Right renal pelvis (tissue), 4 donors: ENCODE measurements at regions not wholly inside any gene's neighbourhood (a gene's known extent, or its start where the extent isn't known, plus 50 kb on each side); places are given as distances from the start of the nearest gene placed in this dataset.
A peak's percentile ranks its signal among the peaks of the same experiment; 100 is the strongest.

Experiments
- DNase-seq, 4 donors: peaks; one replicate each; pipeline ENCODE4 v3.0.0-alpha.2; 2013; ENCODE audit warnings: low read depth in 4 of 4, low spot score in 3 of 4, missing footprints in 1 of 4

DNA sequence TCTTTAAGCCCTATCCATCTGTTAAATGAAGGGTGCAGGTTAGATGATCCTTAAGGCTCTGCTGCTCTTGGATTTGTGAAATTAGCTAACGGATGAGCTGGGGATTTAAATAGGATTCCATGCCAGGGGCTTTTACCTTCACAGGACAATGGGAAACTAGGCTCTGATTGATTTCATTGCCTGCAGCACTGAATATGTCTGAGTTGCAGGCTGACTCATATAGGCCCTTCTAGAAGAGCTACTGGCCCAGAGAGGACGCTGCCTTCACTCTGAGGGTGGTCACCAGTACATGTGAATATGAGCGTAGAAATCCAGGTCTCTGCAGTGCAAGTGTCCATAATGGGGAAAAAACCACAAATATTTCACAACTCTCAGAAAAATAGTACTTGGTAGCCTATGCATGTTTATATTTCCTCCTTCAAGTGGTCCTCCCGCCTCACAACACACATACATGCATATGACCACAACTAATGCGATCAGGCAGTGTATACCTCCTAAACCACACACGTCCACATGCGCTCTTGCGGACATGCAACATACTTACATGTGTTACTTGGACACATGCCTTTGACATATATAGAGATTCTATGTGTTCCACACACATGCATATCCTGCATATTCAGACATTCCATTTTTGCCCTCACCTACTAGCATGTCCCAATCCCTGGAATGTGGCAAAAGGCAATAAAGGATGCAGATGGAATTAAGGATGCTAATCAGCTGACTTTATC is 233.8 kb upstream of the JUN start:
- no peak for DNase-seq

DNA sequence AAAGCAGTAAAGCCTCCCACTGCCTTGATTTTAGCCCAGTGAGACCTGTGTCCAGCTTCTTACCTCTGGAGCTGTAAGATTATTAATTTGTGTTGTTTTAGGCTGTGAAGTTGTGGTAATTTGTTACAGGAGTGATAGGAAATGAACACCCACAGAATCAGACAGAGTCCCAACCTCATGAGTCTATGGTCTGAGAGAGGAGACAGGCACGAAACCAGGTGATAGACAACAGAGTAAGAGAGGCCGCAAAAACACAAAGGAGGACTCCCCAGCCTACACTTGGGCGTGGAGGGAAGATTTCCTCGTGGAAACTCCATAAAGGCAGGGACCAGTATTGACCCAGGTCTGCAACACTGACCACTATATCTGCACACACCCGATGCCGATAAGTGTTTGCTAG is 234.6 kb upstream of the JUN start:
- no peak for DNase-seq

DNA sequence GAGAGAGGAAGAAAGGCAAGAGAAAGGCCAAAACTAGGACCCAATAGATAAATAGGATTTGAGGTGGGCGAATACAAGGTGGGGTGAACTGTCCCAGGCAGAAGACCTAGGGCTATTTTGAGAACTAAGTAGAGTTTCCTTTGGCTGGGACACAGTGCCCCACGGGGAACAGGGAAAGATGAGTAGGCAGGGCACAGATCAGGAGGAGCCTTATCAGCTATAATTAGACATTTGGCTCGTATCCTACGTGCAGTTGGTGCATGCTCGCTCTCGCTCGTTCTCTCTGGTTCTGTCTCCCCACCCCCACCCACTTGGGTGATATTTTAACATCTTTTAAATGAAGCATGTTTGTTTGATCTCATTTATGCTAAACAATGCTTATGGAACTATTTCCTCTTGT is 235.0 kb upstream of the JUN start:
- DNase-seq, result no peak

DNA sequence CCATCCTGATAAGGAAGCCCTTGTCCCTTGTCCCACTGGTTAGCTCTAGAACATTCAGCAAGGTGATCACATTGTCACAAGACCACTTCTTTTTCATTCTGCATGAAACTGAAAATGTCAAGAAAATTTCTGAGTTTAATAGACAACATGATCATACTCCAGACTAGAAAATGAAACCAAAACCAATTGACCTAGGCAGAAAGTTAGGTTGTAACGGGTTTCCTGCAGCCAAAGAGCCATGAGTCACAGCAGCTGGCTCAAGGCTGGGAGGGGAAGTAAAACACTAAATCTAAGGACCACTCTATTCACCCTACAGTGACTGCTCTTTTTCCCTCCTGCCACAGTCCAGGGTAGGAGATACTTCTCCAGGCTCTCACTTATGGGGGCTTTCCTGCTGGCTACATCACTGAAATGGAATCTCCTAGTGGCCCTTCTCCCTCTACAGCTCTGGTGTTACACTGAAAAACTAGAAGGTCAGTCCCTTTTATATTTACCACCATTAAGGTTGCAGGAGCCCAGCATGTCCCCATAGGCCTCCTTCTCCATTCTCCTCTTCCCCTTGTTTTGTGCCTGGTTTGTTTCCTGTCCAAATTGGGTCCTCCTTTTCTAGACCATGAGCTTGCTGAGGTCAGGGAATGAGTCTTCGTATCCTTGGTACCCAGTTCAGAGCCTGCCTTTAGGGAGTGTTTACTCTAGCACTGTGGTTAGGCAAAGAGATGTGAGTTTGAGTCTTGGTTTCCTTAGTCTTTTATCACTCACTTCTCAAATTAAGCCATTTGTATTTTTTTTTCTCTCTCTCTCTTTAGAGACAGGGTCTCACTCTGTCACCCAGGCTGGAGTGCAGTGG is 236.5 kb upstream of the JUN start:
- DNase-seq, result peak in 1 of 4 donors; percentile 36

DNA sequence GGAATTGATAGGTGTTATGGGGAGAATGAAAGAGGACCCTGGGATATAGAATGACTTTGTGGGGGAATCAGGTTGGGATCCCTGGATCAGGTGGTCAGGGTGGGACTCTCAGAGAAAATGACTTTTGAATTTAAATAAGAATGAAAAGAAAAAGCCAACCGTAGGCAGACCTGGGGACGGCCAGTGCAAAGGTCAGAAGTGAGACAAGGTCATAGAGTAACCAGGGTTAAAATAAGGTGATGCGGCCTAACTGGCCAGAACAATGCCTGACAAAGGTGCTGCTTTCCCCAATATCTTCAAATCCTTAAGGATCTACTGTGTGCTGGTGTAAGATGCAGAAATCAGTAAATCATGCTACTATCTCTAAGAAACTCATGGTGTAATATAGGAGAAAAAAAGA is 238.4 kb upstream of the JUN start:
- no peak for DNase-seq

DNA sequence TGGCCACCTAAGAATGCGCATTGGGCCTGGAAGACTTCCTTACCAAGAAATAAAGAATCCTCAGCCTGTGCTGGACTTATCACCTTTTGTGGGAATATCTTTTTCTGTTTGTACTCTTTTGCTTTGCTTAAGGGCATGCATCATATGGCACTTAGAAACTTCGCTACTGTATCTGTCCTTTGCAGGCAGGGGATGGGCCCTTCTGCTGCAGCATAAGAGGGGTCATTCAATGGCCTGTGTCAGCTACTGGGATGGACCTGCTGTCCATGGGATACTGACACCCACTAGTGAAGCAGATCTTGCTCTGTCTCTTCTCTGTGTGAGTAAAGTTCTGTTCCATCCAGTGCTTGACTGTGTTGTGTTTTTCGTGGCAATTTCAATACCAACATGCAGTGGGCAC is 239.0 kb upstream of the JUN start:
- no peak for DNase-seq

DNA sequence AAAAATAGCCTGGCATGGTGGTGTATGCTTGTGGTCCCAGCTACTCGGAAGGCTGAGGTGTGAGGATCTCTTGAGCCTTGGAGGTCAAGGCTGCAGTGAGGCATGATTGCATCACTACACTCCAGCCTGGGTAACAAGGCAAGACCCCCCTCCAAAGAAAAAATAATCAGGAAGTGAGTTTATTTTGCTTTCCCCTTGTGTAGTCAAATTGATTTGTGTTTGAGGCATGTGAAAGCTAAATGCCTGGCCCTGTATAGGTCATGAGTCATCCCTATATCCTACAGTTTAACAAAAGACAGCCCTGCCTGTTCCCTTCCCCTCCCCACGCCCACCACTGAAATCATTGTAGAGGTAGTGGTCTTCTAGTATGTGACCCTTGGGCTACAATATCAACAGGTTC is 241.4 kb upstream of the JUN start:
- no peak for DNase-seq

DNA sequence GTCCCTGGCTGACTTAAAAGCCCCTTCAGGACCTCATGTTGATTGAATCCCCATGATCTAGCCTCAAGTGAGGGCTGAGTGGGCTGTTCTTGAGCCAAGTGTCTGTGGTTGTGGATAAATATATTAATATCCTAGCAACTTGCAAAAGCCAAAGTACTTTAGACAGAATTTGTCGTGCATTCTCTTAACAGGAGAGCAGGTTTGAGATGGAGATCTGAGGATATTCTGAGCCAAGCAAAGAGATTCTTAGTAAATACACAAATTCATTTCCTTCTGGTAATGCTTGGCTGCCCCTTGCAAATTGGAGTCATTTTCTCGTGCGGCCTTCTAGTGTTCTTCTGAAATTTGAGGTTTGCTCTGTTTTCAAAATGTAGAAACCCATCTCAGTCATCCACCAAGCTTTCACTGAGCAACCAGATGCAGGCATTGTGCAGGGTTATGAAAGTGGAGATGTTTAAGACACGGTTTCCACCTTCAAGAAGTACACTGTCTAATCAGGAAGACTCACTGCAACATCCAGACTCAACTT is 242.1 kb upstream of the JUN start:
- DNase-seq, result no peak

DNA sequence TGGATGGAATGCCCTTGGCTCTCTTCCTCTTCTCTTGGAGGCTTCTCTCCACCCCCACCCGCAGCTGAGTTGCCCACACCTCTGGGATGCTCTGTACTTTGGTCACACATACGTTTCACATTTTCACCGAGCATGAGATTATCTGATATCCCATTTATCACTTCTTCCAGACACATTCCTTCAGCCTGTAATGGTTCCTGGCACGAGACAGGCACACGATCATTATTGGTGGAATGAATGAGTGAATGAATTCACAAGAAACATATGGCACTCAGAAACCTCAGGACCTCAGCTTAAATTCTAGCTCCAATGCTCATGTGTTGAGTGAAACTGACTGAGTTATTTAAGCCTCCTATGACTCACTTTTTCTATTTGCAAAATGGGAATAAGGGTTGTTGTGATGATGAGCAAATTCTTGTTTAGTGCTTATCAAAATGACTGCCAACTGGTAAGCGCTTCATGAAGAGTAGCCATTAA is 242.7 kb upstream of the JUN start:
- DNase-seq, result no peak

DNA sequence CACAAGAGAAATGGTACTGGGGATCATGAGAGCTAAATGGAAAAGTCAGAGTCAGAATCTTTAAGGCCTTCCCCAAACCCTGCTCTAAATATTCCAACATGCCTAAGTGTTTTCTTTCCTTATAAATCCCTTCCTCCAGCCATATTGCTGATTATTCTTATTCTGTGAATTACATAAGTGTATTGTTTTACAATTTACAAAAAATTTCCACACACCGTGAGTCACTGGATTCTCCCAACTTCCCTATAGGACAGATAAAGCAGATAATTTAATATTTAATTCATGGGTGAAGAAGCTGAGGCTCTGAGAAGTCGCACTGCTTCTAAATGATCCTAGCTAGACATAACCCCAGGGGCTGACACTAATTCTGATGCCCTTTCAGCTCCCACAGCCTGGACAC is 243.3 kb upstream of the JUN start:
- DNase-seq, result no peak

DNA sequence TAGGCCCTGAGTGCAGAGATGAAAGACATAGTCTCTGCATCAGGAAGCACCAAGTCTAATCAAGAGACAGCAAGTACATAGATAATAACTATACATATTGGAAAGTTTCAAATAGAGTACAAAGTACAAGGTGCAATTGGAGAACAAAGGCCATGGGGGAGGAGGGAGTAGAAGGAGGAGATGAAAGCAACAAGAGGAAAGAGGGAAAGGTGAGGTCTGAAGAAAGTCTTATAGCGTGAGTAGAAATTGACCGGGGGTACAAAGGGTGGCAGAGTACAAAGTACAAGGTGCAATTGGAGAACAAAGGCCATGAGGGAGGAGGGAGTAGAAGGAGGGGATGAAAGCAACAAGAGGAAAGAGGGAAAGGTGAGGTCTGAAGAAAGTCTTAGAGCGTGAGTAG is 244.2 kb upstream of the JUN start:
- no peak for DNase-seq

DNA sequence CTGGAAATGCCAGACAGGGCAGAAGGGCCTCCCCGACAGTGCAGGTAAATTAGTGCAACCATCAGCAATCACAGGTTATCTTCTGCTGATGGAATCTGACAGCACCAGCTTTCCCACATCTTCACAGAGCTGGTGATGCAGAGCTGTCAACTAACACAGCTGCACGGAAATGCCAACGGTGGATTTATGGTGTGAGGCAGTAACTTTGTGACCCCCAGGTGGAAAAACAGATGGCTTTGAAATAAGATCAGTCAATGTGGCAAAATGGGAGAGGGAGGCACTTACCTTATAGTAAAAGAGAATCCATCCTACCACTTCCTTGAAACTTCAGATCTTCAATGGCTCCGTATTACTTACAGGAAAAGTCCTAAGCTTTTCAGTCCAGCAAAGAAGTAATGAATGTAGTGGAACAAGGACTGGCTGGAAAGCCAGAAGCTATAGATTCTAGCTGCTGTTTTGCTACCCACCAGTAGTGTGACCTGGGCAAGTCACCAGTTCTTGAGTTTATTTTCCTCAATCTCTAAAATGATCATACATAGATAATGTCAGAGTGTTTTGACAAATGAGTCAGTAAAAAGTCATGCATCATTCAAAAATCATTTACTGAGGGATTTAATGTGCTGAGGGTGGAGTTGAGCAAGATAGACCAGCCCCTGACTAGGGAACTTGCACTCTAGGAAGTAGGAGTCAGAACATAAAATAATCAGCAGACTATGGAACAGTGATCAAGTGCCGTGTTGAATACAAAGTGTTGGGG is 245.7 kb upstream of the JUN start:
- peak in 3 of 4 donors; percentile 44 to 70 (median 53) for DNase-seq

DNA sequence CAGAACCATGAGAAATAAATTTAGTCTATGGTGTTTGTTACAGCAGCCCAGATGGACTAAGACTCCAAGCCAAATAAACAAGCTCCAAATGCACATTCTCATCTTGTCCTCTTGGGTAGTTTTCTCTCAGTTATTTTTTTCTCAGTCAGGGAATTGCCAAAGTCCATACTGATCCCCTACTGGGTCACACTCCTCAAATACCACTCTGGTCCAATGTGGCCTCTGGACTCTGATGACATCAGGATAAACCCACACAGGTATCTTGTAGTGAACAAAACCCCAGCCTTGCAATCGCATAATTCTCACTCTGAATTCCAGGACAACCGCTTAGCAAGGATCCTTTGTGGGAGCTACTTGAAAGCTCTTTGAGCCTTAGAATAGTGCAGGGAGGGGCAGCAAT is 248.4 kb upstream of the JUN start:
- DNase-seq, result no peak

DNA sequence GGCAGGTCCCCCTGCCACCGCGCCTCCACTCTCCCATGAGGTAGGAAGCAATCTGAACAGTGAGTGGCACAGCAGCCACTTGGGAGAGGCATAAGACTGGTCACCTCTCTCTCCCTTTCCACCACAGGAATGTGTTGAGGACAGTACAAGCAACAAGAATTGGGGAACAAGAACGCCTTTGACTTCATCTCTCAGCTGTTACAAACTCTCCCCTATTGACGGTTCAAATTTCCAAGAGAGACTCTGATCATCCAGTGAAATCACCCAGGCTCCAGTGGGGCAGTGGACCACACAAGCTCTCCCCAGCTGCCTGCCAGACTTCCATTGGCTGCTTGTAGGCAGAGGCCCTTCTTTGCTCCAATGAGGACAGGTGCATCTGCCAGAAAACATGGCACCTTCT is 249.9 kb upstream of the JUN start:
- no peak for DNase-seq

DNA sequence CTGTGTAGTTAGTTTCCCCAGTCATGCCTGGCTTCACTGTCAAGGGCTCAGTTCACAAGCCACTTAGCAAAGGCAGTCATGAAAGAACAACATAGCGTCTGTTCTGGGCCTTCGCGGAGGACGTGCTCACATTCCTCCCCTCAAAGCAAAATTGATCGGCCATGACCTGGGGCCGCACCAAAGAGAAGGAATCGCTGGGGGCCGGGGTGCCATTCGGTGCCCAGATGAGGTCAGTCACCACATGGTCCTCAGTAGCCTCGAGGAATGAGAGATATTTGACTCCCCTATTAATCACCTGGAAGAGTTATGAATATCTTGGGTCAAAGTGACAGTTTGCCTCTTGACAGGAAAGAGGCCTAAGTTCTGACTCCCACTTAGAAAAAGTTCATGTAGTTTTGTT is 251.1 kb upstream of the JUN start:
- DNase-seq, result peak in 2 of 4 donors; percentile 50 to 53

DNA sequence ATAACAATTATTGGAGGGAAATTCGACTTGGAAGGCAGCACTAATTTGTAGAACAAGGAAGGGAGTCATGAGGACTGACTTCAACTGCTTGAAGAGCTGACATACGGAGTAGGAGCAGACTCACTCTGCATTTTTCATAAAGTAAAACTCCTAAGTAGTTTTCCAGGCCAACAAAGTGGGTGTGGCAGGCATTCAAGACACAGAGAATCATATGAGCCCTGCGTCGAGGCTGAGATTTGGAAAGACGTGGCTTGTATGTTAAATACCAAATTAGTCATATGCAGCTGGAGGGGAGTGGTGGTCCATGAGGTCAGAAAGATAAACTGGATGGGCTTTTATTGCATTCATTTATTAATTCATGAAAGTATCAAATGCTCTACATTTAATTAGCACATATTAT is 255.7 kb upstream of the JUN start:
- DNase-seq, result no peak

DNA sequence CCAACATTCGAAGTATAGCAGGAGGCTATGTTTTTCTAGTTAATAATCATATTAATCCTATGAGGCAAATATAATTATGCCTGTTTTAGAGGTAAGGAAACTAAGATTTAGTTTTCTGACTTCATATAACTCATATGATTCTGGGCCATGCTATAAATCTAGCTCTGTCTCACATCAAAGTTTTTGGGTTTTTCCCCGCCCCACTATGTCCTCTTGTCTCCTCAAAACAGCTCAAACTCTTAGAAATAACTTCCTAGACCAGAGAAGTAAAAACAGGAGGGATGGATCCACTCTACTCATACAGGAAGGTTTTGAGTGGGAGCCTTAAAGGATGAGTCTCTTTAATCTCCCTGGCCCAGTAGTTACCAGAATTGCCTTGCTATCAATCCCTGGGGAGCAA is 256.4 kb upstream of the FGGY start:
- no peak for DNase-seq

DNA sequence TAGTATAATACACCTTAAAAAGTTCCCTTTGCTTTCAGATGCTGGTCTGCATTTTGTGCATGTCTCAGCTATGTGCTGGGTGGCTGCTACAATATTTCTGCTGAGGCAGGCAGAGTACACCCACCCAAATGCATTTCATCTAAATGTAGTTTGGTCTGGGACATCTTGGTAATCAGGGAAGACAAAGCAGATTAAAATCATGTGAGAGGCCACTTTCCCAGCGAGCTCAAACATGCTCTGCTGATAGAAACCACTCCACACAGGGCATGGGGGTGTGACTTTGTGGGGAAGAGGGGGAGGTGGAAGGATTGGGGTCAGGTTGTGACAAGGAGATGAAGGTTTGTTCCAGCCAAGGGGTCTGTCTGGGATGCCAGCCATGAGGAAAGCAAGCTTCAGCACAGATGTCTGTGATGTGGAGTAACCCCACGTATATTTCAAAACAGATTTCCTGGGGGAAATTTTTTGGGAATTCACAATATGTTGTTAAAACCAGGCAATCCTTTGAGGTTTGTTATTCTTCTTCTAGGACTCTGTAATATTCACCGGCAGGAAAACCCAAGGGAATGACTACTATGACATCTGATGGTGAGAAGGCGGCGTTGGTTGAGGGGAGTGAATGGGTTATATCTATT is 255.1 kb upstream of the FGGY start:
- DNase-seq, result no peak

DNA sequence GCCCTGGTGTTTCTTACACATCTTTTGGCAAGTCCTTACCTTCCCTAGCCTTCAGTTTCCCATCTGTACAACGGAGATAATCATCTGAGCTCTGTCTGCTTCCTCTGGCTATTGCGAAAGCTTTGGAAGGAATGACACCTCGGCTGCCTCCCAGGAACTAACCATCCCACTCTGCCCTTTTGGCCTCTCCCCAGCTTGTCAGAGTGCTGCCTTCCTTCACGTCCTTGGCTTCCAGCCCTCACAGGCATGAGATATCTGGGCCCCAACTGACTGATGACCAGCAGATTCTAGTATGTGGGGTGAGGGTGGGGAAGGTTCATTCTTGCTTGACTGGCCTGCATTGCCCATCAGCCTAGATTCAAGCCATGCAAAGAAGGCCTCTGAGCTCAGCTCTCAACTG is 253.1 kb upstream of the FGGY start:
- no peak for DNase-seq

DNA sequence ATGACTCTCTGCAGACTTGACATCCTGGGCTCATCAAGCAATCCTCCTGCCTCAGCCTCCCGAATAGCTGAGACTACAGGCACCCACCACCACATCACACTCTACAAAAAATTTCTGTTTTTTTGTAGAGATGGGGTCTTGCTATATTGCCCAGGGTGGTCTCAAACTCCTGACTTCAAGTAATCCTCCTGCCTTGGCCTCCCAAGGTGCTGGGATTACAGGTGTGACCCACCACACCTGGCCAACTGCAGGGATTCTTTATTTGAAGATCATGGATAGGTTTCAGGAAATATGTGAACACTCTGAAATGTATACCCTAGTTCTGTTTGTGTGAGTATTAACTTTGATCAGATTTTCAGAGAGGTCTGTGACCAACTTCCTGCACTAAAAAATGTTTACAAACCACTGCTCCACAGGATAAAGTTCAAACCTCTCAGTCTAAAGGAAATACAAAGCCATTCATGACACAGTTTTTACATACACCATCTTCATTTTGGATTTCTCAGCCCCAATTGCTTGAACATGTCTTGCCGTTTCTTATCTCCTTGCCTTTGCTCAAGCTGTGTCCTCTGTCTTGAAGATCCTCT is 252.3 kb upstream of the FGGY start:
- DNase-seq, result no peak
